Dedifferentiated amniotic fluid mesenchymal stem cell (primary cell): ENCODE measurements at regions not wholly inside any gene's neighbourhood (a gene's known extent, or its start where the extent isn't known, plus 50 kb on each side); places are given as distances from the start of the nearest gene placed in this dataset.

ENCODE experiments used
- DNase-seq: peaks from one replicate; pipeline ENCODE4 v3.0.0-alpha.2; 2016; ENCODE audit errors: extremely low spot score

- DNase-seq, result no peak
These were observed 187.7 kb downstream of the TRIM27 start for GRCh38 chr6:28736121-28736520.

GRCh38 chr6:28737750-28738395 is 185.9 kb downstream of the TRIM27 start:
- no peak for DNase-seq

- DNase-seq, result no peak
These were observed 185.4 kb downstream of the TRIM27 start for GRCh38 chr6:28738396-28738765.

- DNase-seq, result no peak
These were observed 182.4 kb downstream of the TRIM27 start for GRCh38 chr6:28741363-28741762.

- DNase-seq, result peak; percentile 32
These were observed 181.0 kb downstream of the TRIM27 start for GRCh38 chr6:28742668-28743270.

- DNase-seq, result no peak
These were observed 180.5 kb downstream of the TRIM27 start for GRCh38 chr6:28743271-28743789.

- no peak for DNase-seq
These were observed 176.6 kb downstream of the TRIM27 start for GRCh38 chr6:28747083-28747630.

GRCh38 chr6:28747631-28748157 is 176.1 kb downstream of the TRIM27 start:
- DNase-seq, result peak; percentile 69

GRCh38 chr6:28748192-28748591 is 175.6 kb downstream of the TRIM27 start:
- DNase-seq, result no peak

- DNase-seq, result no peak
These were observed 172.8 kb downstream of the TRIM27 start for GRCh38 chr6:28750926-28751458.

- DNase-seq, result no peak
These were observed 172.3 kb downstream of the TRIM27 start for GRCh38 chr6:28751514-28751913.

GRCh38 chr6:28751963-28752350 is 171.8 kb downstream of the TRIM27 start:
- DNase-seq, result no peak

GRCh38 chr6:28757429-28758045 is 166.2 kb downstream of the TRIM27 start:
- peak; percentile 20 for DNase-seq

GRCh38 chr6:28758046-28758817 is 165.6 kb downstream of the TRIM27 start:
- DNase-seq, result peak; percentile 44

GRCh38 chr6:28758818-28759235 is 165.0 kb downstream of the TRIM27 start:
- DNase-seq, result no peak

GRCh38 chr6:28764014-28764723 is 159.6 kb downstream of the TRIM27 start:
- DNase-seq, result no peak

GRCh38 chr6:28764761-28765282 is 159.0 kb downstream of the TRIM27 start:
- no peak for DNase-seq

- no peak for DNase-seq
These were observed 157.8 kb downstream of the TRIM27 start for GRCh38 chr6:28765978-28766351.

- no peak for DNase-seq
These were observed 157.4 kb downstream of the TRIM27 start for GRCh38 chr6:28766426-28766825.

- no peak for DNase-seq
These were observed 156.7 kb downstream of the TRIM27 start for GRCh38 chr6:28767133-28767532.

- no peak for DNase-seq
These were observed 156.1 kb downstream of the TRIM27 start for GRCh38 chr6:28767691-28768090.
